Fibroblast of villous mesenchyme (primary cell): ENCODE measurements at regions not wholly inside any gene's neighbourhood (a gene's known extent, or its start where the extent isn't known, plus 50 kb on each side); places are given as distances from the start of the nearest gene placed in this dataset.

Experiments used
- DNase-seq: peaks from one replicate; pipeline ENCODE4 v3.0.0-alpha.2; 2010; ENCODE audit warnings: low read depth
- H3K4me3 ChIP-seq: 2 replicates; pipeline ENCODE4 v1.5.1; 2011; ENCODE audit warnings: low read depth, mild to moderate bottlenecking, low read length
- CTCF ChIP-seq: IDR thresholded peaks from 2 replicates; pipeline ENCODE4 v1.5.1; 2012; ENCODE audit warnings: low read depth, mild to moderate bottlenecking, low read length; ENCODE audit not compliant: insufficient read depth

GRCh38 chr3:74372743-74373142 is 241.7 kb downstream of the CNTN3 start:
- no peak for TF ChIP-seq CTCF
- no peak for DNase-seq
- no peak overlapping the region for H3K4me3 ChIP-seq

DNA sequence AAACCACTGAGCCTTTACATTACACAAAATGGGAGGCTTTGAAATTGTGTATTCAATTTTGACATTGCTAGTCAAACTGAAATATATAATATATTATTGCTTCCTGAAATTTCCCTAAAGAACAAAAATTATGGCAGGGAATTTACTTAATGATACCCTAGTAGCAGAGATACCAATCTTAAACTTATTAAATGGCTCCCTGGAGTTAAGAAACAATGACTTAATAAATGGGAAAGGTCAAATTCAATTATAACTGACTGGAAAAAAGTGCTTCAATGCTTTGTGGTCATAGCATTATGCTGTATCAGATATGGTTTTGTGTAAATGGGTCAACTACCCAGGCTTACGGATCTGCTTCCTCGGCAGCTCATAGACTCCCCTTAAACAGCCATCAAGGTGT is 244.1 kb downstream of the CNTN3 start:
- H3K4me3 ChIP-seq: no peak overlapping the region
- no peak for DNase-seq
- TF ChIP-seq CTCF: no peak

DNA sequence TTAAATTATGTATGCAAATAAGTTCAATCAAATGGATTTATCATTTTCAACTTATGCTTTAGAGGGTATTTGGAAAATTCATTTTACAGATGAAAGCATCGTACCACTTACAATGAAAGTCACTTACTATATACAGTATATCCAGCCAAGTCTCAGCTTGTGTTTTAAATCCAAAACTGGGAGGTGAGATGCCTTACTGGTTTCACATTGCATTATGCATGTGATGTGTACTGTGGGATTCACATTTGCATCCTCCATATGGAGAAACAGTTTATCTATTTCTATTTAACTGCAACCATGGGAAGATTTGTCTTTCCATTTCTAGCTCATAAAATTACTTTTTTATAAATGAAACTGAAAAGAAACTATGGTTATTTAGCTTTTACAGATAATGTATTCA is 248.1 kb downstream of the CNTN3 start:
- DNase-seq: no peak
- TF ChIP-seq CTCF: no peak
- no peak overlapping the region for H3K4me3 ChIP-seq

- DNase-seq: no peak
- no peak overlapping the region for H3K4me3 ChIP-seq
- TF ChIP-seq CTCF: no peak
Measured at GRCh38 chr3:74363346-74363745, 251.1 kb downstream of the CNTN3 start.

GRCh38 chr3:74360406-74360805 is 254.1 kb downstream of the CNTN3 start:
- TF ChIP-seq CTCF: no peak
- DNase-seq: no peak
- no peak overlapping the region for H3K4me3 ChIP-seq

GRCh38 chr3:74357881-74358280 is 256.6 kb downstream of the CNTN3 start:
- H3K4me3 ChIP-seq: no peak overlapping the region
- DNase-seq: no peak
- no peak for TF ChIP-seq CTCF

- TF ChIP-seq CTCF: no peak
- no peak overlapping the region for H3K4me3 ChIP-seq
- DNase-seq: no peak
Measured at GRCh38 chr3:74353039-74353438, 261.4 kb downstream of the CNTN3 start.
